HepG2 (cell line): ENCODE measurements at regions not wholly inside any gene's neighbourhood (a gene's known extent, or its start where the extent isn't known, plus 50 kb on each side); places are given as distances from the start of the nearest gene placed in this dataset.

Experiments
- ARID2 ChIP-seq: sonication (generic); formaldehyde crosslinking; IDR thresholded peaks from 2 replicates; pipeline ENCODE4 v1.8.1; 2022; ENCODE audit warnings: mild to moderate bottlenecking, missing genetic modification reagents, borderline replicate concordance
- CEBPB ChIP-seq: IDR thresholded peaks from 2 replicates; pipeline ENCODE4 v1.6.1; 2011; ENCODE audit warnings: low read depth, low read length, improper control_type of control experiment, borderline replicate concordance
- EED ChIP-seq: sonication (generic); formaldehyde crosslinking; IDR thresholded peaks from 2 replicates; pipeline ENCODE4 v1.5.0; 2020; ENCODE audit warnings: mild to moderate bottlenecking, missing genetic modification reagents
- FOXO1 ChIP-seq: sonication (generic); formaldehyde crosslinking; IDR thresholded peaks from 2 replicates; pipeline ENCODE4 v1.4.0; 2020; ENCODE audit warnings: missing genetic modification reagents
- HMG20A ChIP-seq: IDR thresholded peaks from 2 replicates; pipeline ENCODE4 v1.6.1; 2016; ENCODE audit warnings: borderline replicate concordance
- MED13 ChIP-seq: sonication (generic); formaldehyde crosslinking; IDR thresholded peaks from 2 replicates; pipeline ENCODE4 v1.5.0; 2020; ENCODE audit warnings: missing genetic modification reagents
- MEF2D ChIP-seq: sonication (generic); formaldehyde crosslinking; IDR thresholded peaks from 2 replicates; pipeline ENCODE4 v1.5.1; 2020; ENCODE audit warnings: mild to moderate bottlenecking, missing genetic modification reagents
- MIER3 ChIP-seq: IDR thresholded peaks from 2 replicates; pipeline ENCODE4 v1.6.1; 2016; ENCODE audit warnings: missing compliant biosample characterization, borderline replicate concordance
- MTF2 ChIP-seq: sonication (generic); formaldehyde crosslinking; IDR thresholded peaks from 2 replicates; pipeline ENCODE4 v1.5.0; 2020; ENCODE audit warnings: missing genetic modification reagents, borderline replicate concordance
- MYPOP ChIP-seq: sonication (generic); formaldehyde crosslinking; IDR thresholded peaks from 2 replicates; pipeline ENCODE4 v1.8.1; 2023; ENCODE audit warnings: mild to moderate bottlenecking, moderate library complexity, missing genetic modification reagents
- NFKBIZ ChIP-seq: IDR thresholded peaks from 2 replicates; pipeline ENCODE4 v1.6.1; 2018; ENCODE audit warnings: missing genetic modification reagents, missing compliant biosample characterization
- NFYC ChIP-seq: IDR thresholded peaks from 2 replicates; pipeline ENCODE4 v1.6.1; 2016; ENCODE audit warnings: missing genetic modification reagents, missing compliant biosample characterization
- PHF8 ChIP-seq: sonication (generic); formaldehyde crosslinking; IDR thresholded peaks from 2 replicates; pipeline ENCODE4 v1.5.0; 2020; ENCODE audit warnings: missing genetic modification reagents
- RFX5 ChIP-seq: IDR thresholded peaks from 2 replicates; pipeline ENCODE4 v1.6.1; 2011; ENCODE audit warnings: low read depth, low read length, improper control_type of control experiment
- RXRA ChIP-seq: sonication (generic); formaldehyde crosslinking; IDR thresholded peaks from 2 replicates; pipeline ENCODE4 v1.5.1; 2020; ENCODE audit warnings: missing genetic modification reagents
- SIN3B ChIP-seq: fragments of 150-350 bp; IDR thresholded peaks from 2 replicates; pipeline ENCODE4 v1.6.1; 2014; ENCODE audit warnings: low read length
- SOX13 ChIP-seq, 3 experiments: fragments of 450-650 bp in 1 of 3; sonication (generic) in 1 of 3; formaldehyde crosslinking in 1 of 3; IDR thresholded peaks in 2 of 3; conservative IDR thresholded peaks in 1 of 3; 2 replicates each; pipeline versions ENCODE4 v1.5.0 to v1.6.1; 2016 to 2020; ENCODE audit warnings: antibody characterized with exemption in 1 of 3, mild to moderate bottlenecking in 1 of 3, missing compliant biosample characterization in 1 of 3, missing genetic modification reagents in 1 of 3, moderate library complexity in 1 of 3
- TARDBP ChIP-seq: sonication (generic); formaldehyde crosslinking; IDR thresholded peaks from 2 replicates; pipeline ENCODE4 v1.8.0; 2022; ENCODE audit warnings: mild to moderate bottlenecking, missing genetic modification reagents
- THAP8 ChIP-seq: sonication (generic); formaldehyde crosslinking; IDR thresholded peaks from 2 replicates; pipeline ENCODE4 v1.5.1; 2020; ENCODE audit warnings: missing genetic modification reagents, mild to moderate bottlenecking, borderline replicate concordance
- ZBTB33 ChIP-seq: sonication (generic); formaldehyde crosslinking; IDR thresholded peaks from 2 replicates; pipeline ENCODE4 v1.4.0; 2020; ENCODE audit warnings: missing genetic modification reagents
- ZGPAT ChIP-seq: IDR thresholded peaks from 2 replicates; pipeline ENCODE4 v1.6.1; 2016; ENCODE audit warnings: mild to moderate bottlenecking
- ZNF224 ChIP-seq: sonication (generic); formaldehyde crosslinking; IDR thresholded peaks from 2 replicates; pipeline ENCODE4 v1.5.0; 2020; ENCODE audit warnings: mild to moderate bottlenecking, missing genetic modification reagents
- ZNF263 ChIP-seq: sonication (generic); formaldehyde crosslinking; IDR thresholded peaks from 2 replicates; pipeline ENCODE4 v1.4.0; 2020; ENCODE audit warnings: missing genetic modification reagents
- ZNF335 ChIP-seq: sonication (generic); formaldehyde crosslinking; IDR thresholded peaks from 2 replicates; pipeline ENCODE4 v1.4.0; 2020; ENCODE audit warnings: missing genetic modification reagents
- ZNF614 ChIP-seq: IDR thresholded peaks from 2 replicates; pipeline ENCODE4 v1.6.1; 2018; ENCODE audit warnings: missing biosample characterization, missing genetic modification reagents, inconsistent platforms, borderline replicate concordance
- ZNF775 ChIP-seq: sonication (generic); formaldehyde crosslinking; IDR thresholded peaks from 2 replicates; pipeline ENCODE4 v1.4.0; 2020; ENCODE audit warnings: missing genetic modification reagents, mild to moderate bottlenecking, moderate library complexity, borderline replicate concordance

GRCh38 chr17:68733241-68734176 lies 132.3 kb upstream of the FAM20A start (continued):
- TF ChIP-seq MYPOP (CRISPR knock-in tag) (no peak), ZNF263 (CRISPR knock-in tag) (peak; percentile 96), NFKBIZ (CRISPR knock-in tag) (no peak), FOXO1 (CRISPR knock-in tag) (peak; percentile 22; the same call in 1 of the 2 replicates), ZNF335 (no peak), NFYC (CRISPR knock-in tag) (no peak), THAP8 (CRISPR knock-in tag) (no peak), MEF2D (CRISPR knock-in tag) (peak; percentile 96), MTF2 (CRISPR knock-in tag) (no peak), MED13 (no peak), MIER3 (peak; percentile 29; the same call in 1 of the 2 replicates), SIN3B (no peak), RFX5 (no peak), ARID2 (no peak), HMG20A (CRISPR knock-in tag) (peak; percentile 37; the same call in 1 of the 2 replicates), ZBTB33 (CRISPR knock-in tag) (no peak), CEBPB (no peak), ZGPAT (CRISPR knock-in tag) (peak; percentile 40; the same call in 1 of the 2 replicates), ZNF614 (CRISPR knock-in tag) (0 out of 2 replicates have a peak, but pooled peaks have one; percentile 20), PHF8 (CRISPR knock-in tag) (no peak), ZNF224 (CRISPR knock-in tag) (no peak), EED (CRISPR knock-in tag) (no peak), RXRA (CRISPR knock-in tag) (peak; percentile 31; the same call in 1 of the 2 replicates), TARDBP (CRISPR knock-in tag) (0 out of 2 replicates have a peak, but pooled peaks have one; percentile 30), SOX13 (IDR thresholded peaks at IDR 0.05) (no peak), SOX13 (CRISPR knock-in tag; conservative IDR thresholded peaks at IDR 0.05 in 1 of 2, IDR thresholded peaks at IDR 0.05 in 1 of 2) (peak in 1 of 2 experiments; percentile 53; a peak in 1 of 4 replicates), ZNF775 (CRISPR knock-in tag) (no peak)
